NCI-H2081 treated with DMSO at 0.1 percent for 48 hours (cell line): ENCODE measurements at regions not wholly inside any gene's neighbourhood (a gene's known extent, or its start where the extent isn't known, plus 50 kb on each side); places are given as distances from the start of the nearest gene placed in this dataset.
"Not testable (repeated sequence)": the region's sequence is repeated elsewhere in the genome, so short reads cannot be mapped to it uniquely, and the experiment has no call there.

Experiments
- DNase-seq: peaks from one replicate; lab custom pipeline; 2025; lab: John Stamatoyannopoulos, UW

DNA sequence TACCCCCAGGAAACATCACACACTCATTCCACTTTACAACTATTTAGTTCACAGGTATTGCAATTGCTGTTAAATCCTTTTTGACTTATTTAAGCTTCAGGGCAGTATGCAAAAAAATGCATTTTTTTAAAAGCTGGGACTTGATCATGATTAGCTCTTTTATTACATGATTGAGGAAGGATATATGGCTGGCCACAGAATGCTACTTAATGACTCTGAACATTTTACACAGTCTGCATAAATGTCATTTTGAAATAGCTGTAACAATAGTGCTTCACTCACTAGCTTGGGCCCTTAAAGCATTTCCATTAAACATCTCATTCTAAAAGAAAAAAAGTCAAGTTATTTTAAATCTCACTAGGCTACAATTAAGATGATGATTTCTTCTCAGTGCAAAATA, 429.7 kb downstream of the FRK start:
- DNase-seq = no peak

GRCh38 chr6:115630424-115631024, 430.2 kb downstream of the FRK start:
- DNase-seq = no peak

DNA sequence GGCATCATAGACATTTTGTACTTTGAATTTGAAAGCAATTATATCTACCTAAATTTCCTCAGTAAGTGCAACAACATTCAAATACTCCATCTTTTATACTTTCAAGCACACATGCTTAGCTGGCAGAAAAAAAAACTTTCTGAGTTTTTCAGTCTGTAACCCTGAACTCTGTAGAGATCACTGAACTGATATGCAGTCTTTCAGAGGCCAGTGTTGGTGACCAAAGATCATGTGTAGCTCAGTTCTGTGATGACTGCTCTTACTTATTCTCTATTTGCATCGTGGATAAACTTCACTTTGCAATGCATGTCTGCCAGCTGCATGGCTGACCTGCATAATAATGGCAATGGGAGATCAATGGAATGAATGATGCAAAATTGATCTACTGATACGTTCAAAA, 431.3 kb downstream of the FRK start:
- DNase-seq = no peak

DNA sequence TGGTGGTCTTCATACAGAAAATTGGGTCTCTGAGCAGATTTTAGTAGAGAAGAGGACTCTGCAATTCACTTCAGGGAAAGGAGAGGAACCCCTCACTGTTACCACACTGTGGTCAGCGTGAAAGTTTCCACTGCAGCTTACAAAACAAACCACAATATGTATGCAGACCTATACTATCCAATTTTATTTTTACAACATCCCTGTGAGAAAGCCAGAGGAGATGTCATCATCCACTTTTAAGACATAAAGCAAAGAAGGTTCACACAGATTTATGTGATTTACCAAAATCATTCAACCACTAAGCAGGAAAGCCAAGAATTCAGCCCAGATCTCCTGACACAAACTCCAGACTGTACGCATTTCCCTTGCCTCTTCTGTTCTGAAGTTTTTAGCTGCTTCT, 442.4 kb downstream of the FRK start:
- no peak for DNase-seq

DNA sequence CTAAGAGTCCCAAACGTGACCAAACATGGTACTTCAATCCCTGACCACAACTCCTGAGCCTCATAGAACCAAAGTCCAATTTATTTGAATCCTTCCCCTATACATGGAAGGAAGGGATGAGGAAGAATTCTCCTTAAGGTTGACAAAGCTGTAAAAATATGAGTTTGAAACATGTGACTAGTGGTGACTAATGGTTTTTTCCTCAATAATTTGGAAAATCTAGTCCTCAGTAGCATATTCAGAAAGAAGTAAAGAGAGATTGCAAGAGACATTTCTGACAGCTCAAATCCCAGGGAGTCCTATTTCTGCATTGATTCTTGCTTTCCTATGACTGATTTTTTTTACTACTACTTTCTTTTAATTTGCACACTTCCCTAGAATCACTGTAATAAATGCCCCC, 443.7 kb downstream of the FRK start:
- DNase-seq = no peak

- DNase-seq = no peak
Measured at GRCh38 chr6:115613488-115613887, 447.2 kb downstream of the FRK start.

DNA sequence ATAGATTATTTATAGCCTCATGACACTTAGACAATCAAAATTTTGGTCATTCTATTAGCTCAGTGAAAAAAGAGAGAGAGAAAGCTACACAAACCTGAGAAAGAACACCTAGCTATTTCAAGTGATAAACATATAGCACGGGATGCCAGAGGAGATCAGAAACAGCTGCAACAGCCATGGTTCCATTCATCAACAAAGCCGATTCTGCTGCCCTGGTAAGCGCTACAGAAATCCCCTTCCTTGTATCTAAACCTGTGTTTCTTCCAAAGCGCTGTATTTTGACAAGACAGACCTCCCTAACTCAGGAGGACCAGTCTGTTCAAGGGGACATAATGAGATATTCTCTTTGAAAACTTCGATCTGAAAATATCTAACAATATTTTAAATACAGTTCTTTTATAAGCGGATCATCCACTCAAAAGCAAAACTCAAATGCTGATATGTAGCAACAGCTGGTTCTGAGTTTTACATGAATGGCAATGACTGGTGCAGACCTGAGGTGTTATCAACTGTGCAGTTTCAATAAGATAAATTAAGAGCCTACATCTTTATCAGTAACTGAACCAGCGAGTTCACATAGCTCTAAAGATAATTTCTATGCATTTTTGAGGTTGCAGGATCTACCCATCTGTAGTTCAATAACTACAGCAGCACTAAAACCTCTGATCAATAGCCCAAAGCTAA, 447.8 kb downstream of the FRK start:
- no peak for DNase-seq

DNA sequence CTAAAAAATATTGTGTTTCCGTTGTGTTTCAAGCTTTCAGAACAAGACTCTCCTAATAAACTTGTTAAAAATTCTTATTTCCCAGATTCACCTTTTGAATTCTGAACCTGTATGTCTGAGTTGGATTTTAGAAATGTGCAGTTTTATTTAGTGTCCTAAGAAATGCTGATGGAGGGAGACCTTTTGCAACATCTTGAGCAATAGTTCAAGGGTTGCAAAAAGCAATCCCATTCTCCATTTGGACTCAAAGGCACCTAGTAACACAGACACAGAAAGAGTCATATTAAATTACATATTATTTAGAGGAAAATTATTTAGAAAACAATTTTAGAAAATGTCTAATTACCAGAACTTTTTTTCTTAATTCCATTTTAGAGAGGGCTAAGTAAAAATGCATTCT, 448.5 kb downstream of the FRK start:
- DNase-seq = no peak

DNA sequence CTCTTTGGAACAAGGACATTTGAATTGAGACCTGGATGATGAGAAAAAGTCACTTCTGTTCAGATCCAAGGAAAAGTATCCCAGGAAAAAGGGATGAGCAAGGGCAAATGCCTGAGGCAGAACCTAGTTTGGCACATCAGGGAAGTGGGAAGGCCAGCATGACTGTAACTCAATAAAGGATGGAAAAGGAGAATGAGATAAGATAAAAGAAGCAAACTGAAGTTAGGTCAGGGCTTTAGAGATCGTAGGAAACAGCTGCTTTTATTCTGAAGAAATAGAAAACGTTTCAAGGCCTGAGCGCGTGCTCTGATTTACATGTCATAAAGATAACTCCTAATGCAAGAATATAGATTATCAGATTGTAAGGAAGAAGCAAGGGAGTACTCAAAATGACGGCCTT, 450.0 kb downstream of the FRK start:
- DNase-seq = no peak

- DNase-seq = no peak
Measured at GRCh38 chr6:115609111-115609510, 451.6 kb downstream of the FRK start.

GRCh38 chr6:115602466-115602865, 458.2 kb downstream of the FRK start:
- DNase-seq = no peak

DNA sequence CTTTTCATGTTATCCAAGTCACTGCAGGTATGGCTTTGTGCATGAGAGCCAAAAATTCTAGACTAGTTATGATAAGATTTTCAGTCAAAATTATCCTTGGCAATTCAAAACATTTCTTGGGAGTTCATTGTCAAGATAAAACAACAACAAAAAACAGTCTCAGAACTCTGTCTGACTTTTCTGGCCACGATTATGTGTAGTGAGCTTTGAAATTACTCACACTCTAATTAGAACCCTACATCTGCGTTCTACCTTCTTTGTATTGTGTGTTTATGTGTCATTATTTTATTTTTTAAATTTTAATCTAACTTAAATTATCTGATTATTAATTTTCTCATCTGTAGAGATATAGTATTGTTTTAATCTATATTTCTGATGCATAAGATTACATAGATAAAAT, 459.2 kb downstream of the FRK start:
- DNase-seq = no peak

- DNase-seq = no peak
Measured at GRCh38 chr6:115601064-115601463, 459.6 kb downstream of the FRK start.

DNA sequence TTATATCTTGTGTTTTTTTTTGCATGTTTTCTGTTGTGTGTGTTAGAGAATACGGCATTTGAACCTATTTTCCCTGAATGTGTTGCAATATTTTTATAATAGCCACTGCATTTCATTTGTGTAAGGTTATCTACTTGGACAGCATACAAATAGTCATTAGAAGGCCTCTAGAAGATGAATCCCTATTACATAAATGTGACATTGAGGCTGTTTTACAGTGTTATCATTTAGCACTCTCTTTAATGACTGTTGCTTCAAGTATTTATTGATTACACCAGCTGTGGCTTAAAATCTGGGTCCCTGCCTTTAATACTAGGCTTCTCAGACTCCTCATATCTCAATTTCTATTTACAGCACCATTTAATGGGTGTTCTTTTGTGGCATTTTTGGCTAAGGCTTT, 465.8 kb downstream of the FRK start:
- DNase-seq = no peak

DNA sequence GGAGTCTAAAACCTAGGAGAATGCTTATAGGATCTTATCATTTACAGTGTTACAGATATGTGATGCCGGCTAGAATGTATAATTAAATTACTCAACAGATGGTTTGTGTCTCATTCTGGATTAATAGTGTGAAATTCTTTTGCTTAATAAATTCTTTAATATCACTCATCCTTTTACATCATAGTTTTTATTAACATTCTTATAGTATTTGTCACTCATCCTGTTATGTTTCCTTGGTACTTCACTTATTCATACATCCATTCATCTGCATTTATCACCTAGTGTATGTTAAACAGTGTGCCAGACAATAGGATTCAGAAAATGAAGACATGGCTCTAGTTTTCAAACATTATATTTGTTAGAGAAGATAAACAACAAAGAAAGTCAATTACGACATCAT, 468.7 kb downstream of the FRK start:
- no peak for DNase-seq

DNA sequence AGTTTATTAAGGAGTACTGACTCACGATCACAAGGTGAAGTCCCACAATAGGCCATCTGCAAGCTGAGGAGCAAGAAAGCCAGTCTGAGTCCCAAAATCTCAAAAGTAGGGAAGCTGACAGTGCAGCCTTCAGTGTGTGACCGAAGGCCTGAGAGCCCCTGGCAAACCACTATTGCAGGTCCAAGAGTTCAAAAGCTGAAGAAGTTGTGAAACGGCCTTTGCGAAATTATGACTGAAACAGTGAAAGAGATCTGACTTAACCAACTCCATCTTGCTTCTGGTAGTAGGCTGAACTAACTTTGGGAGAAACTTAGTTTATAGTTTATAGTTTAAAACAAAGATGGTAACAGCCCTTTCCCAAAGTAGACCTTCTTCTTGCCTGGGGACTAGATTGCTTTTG, 471.6 kb downstream of the FRK start:
- DNase-seq = not testable (repeated sequence)

DNA sequence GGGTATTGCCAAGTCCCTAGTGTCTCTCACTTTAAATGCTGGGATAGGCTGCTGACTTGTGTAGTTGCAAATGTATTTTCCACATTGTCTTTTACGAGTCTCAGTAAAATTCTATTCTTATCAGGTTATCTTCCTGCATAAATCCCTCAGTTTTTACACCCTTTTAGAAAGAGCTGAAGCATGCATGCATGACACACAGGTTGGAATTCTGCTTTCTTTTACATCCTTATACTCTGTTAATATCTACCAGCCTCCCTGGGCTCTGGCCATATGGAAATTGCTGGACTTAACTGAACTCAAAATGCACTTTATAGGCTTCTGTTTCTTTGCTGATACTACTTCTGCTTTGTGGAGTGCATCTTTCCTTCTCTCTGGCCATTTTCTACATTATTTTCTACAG, 477.4 kb downstream of the FRK start:
- no peak for DNase-seq

GRCh38 chr6:115582386-115582785, 478.3 kb downstream of the FRK start:
- no peak for DNase-seq

- not testable (repeated sequence) for DNase-seq
Measured at GRCh38 chr6:115579565-115579964, 481.1 kb downstream of the FRK start.

- no peak for DNase-seq
Measured at GRCh38 chr6:115577270-115577669, 483.4 kb downstream of the FRK start.

GRCh38 chr6:115575285-115575684, 485.4 kb downstream of the FRK start:
- DNase-seq = no peak

DNA sequence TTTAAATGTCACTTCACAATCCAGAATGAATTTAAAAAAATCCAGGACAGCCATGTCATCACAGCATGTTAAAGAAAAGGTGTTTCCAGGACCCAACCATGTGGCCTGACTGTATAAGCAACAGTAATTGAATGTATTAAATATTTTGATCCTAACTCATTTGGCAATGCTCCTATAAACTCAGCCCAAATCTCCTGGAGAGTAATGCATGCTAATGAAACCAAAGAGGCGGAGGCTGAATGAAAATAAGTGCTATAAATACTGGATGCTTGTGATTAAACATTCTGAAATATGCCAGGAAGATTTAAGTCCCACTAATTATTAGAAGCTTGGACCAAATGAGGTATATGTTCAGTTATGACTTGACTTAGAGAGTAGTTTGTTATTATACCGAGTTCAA, 486.8 kb downstream of the FRK start:
- no peak for DNase-seq

- DNase-seq = no peak
Measured at GRCh38 chr6:115570331-115570730, 490.4 kb downstream of the FRK start.

GRCh38 chr6:115554060-115554459, 506.6 kb downstream of the FRK start:
- no peak for DNase-seq
